HUES64 (cell line): ENCODE measurements at regions not wholly inside any gene's neighbourhood (a gene's known extent, or its start where the extent isn't known, plus 50 kb on each side); places are given as distances from the start of the nearest gene placed in this dataset.

Experiments
- H3K27ac ChIP-seq: 2 replicates; pipeline ENCODE4 v1.7.0; 2013; ENCODE audit warnings: low read depth, low read length, inconsistent platforms
- H3K27me3 ChIP-seq: 2 replicates; pipeline ENCODE4 v1.6.1; 2013; ENCODE audit warnings: mild to moderate bottlenecking, low read length; ENCODE audit not compliant: insufficient read depth
- H3K36me3 ChIP-seq: 2 replicates; pipeline ENCODE4 v1.6.1; 2013; ENCODE audit warnings: mild to moderate bottlenecking, low read length; ENCODE audit not compliant: insufficient read depth
- H3K4me1 ChIP-seq: 2 replicates; pipeline ENCODE4 v1.6.1; 2013; ENCODE audit warnings: mild to moderate bottlenecking, low read length, moderate library complexity; ENCODE audit not compliant: insufficient read depth
- H3K4me3 ChIP-seq: 2 replicates; pipeline ENCODE4 v1.5.1; 2013; ENCODE audit warnings: mild to moderate bottlenecking, low read length, moderate library complexity
- H3K9ac ChIP-seq: 2 replicates; pipeline ENCODE4 v1.6.1; 2013; ENCODE audit warnings: mild to moderate bottlenecking, low read depth, low read length
- H3K9me3 ChIP-seq: 2 replicates; pipeline ENCODE4 v1.6.1; 2013; ENCODE audit warnings: low read depth, low read length; ENCODE audit not compliant: insufficient read depth
- WGBS: fragments of 150-250, 120-280 bp; methylation state at CpG from one replicate; pipeline ENCODE4 v1.1.7; 2013; ENCODE audit warnings: missing lambda C conversion rate; 5-methylcytosine and 5-hydroxymethylcytosine counted together

DNA sequence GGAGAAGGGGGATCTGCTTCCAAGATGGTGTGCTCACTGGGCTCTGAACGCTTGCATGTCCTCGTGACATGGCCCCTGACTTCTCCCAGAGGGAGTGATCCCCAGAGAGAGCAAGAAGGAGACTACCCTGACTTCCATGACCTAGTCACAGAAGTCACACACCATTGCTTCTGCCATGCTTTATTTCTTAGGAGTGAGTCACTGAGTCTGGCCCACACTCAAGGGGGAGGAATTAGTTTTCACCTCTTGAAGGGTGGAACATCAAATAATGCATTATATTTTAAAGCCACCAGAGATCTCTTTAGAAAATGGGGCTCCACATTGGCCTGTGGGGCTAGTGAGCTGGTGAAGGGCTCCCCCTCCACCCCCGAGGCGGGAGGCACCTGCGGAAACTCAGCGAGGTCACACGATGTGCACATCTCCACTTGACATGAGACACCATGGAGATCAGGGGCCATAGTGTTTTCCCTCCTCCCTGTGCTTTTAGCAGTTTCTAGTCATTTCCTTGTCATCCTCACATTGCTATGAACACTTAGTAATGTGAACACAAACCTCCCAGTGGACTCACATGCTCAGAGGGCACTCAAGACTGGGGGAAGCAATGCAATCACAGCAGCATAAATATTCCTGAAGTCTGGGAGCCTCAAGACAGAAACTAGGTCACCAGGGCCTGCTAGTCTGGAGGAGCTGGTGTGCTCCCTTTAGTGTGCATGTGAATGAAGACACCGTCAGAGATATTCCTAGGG is 87.4 kb upstream of the FZD10 start:
- H3K36me3 ChIP-seq = no peaks in the 10 kb centered on the region
- H3K4me1 ChIP-seq = peaks cover 4% of the 10 kb centered on the region; the same call in 1 of the 2 replicates
- no peak overlapping the region for H3K27ac ChIP-seq
- no peaks in the 10 kb centered on the region for H3K9me3 ChIP-seq
- no peak overlapping the region for H3K4me3 ChIP-seq
- H3K27me3 ChIP-seq = peaks cover 32% of the 10 kb centered on the region
- WGBS = 91% methylated on average over 8 of the region's 8 CpGs
- H3K9ac ChIP-seq = no peak overlapping the region

DNA sequence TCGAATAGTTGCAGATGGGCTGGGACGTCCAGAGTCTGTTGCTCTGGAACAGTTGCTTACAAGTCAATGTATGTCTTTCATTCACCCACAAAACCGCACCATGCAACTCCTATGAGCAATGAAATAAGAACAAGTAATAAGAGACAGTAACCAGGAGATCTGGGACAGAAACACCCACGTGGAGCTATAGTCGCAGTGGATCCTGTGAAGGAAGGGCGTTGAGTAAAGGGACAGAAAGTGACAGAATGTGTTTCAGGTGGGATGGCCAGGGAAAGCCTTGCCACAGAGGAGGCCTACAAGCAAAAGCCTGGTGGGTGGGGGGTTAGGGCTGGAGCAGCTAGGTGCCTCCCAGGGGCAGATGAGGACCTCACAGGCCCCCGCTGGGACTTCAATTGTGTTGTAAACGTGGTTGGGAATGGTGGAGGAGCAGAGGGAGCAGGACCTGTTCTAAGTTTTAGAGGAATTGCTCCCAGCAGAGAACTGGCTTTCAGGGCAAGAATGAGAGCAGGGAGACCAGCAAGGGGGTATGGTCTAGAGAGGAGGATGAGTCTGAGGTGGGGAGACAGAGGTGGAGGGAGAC is 86.7 kb upstream of the FZD10 start:
- Histone ChIP-seq H3K4me3 (no peak overlapping the region), H3K4me1 (peaks cover 4% of the 10 kb centered on the region; the same call in 1 of the 2 replicates), H3K36me3 (no peaks in the 10 kb centered on the region), H3K27ac (no peak overlapping the region), H3K27me3 (peaks cover 32% of the 10 kb centered on the region), H3K9me3 (no peaks in the 10 kb centered on the region), H3K9ac (no peak overlapping the region)
- 54% methylated on average over 8 of the region's 8 CpGs for WGBS

DNA sequence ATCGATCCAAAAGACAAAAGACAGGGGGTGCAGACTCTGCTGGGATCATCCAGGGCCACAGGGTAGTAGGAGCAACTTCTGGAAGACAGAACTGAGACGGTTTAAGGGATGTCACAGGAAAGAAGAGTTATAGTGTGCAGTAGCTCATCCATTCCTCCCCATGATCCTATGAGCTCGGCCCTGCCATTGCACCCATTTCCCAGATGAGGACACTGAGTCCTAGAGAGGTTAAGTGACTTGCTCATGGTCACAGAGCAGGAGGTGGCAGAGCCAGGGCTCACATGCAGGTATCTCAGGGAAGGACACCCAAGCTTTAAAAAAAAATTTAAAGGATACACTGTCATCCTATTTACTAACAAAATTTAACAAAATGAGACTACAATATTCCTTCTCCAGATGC is 86.1 kb upstream of the FZD10 start:
- Histone ChIP-seq H3K36me3 (no peaks in the 10 kb centered on the region), H3K9ac (no peak overlapping the region), H3K4me1 (peaks cover 4% of the 10 kb centered on the region; the same call in 1 of the 2 replicates), H3K4me3 (no peak overlapping the region), H3K27ac (no peak overlapping the region), H3K9me3 (no peaks in the 10 kb centered on the region), H3K27me3 (peaks cover 32% of the 10 kb centered on the region)
- WGBS = 59% methylated on average over 3 of the region's 3 CpGs

DNA sequence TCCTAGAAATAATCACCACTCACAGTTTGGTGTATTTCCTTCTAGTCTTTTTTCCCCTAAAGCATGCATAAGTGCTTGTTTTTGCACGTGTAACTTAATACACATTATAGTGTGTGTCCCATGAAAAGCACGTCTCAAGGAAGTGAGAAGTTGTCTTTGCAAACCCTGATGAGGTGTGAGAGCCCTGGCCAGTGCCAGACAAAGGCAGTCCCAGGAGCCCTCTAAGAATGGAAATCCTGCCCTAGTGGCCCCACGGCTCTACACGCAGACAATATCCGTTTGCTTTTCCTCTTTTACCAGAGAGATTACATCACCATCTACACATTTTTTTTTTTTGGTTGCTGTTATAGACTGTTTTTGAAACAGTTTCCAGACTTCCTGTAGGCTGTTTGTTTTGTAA is 85.5 kb upstream of the FZD10 start:
- WGBS = 23% methylated on average over 4 of the region's 5 CpGs
- Histone ChIP-seq H3K9me3 (no peaks in the 10 kb centered on the region), H3K4me1 (peaks cover 4% of the 10 kb centered on the region; the same call in 1 of the 2 replicates), H3K36me3 (no peaks in the 10 kb centered on the region), H3K4me3 (no peak overlapping the region), H3K27me3 (peaks cover 34% of the 10 kb centered on the region), H3K27ac (no peak overlapping the region), H3K9ac (no peak overlapping the region)

DNA sequence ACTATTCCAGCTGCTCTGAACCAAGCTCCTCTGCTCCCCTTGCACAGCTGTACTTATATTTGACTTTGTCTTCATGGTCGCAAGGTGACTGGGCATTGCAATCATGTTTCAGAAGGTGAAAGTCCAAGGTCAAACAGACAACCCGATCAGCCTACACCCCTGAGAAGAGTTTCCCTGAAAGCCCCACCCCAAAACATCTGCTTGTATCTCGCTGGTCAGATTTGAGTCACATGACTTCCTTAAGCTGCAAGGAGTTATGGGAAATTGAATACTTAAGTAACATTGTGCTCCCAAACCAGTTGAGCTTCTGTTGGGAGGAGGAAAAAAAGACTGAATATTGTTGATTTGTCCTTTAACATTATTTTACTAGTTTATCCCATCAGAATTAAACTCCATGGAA is 83.4 kb upstream of the FZD10 start:
- no peaks in the 10 kb centered on the region for H3K9me3 ChIP-seq
- H3K36me3 ChIP-seq = no peaks in the 10 kb centered on the region
- WGBS = 96% methylated on average over 2 of the region's 3 CpGs
- no peak overlapping the region for H3K9ac ChIP-seq
- H3K4me1 ChIP-seq = peaks cover 4% of the 10 kb centered on the region; the same call in 1 of the 2 replicates
- H3K27me3 ChIP-seq = peaks cover 30% of the 10 kb centered on the region
- no peak overlapping the region for H3K27ac ChIP-seq
- H3K4me3 ChIP-seq = no peak overlapping the region

DNA sequence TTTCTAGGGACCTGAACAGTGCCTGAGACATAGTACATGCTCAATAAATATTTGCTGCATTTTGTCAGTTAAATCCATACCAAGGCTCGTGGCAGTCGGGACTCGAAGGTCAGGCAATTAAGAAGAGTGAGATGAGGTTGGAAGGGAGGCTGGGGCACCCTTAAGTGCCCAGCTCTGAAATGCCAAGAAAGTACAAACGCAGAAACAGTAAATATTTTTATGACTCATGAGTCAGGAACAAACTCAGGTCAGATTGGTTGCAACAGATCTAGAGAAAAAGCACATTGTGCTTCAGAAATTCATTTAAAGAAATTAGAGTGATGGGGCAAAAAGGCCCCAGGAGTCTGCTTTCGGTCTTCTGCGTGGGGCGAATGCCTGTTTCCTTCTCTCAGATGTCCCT is 83.0 kb upstream of the FZD10 start:
- H3K27ac ChIP-seq = no peak overlapping the region
- H3K9ac ChIP-seq = no peak overlapping the region
- H3K4me1 ChIP-seq = peaks cover 4% of the 10 kb centered on the region; the same call in 1 of the 2 replicates
- H3K4me3 ChIP-seq = no peak overlapping the region
- no peaks in the 10 kb centered on the region for H3K36me3 ChIP-seq
- H3K27me3 ChIP-seq = peaks cover 26% of the 10 kb centered on the region
- H3K9me3 ChIP-seq = no peaks in the 10 kb centered on the region
- WGBS = 96% methylated on average over 7 of the region's 7 CpGs

DNA sequence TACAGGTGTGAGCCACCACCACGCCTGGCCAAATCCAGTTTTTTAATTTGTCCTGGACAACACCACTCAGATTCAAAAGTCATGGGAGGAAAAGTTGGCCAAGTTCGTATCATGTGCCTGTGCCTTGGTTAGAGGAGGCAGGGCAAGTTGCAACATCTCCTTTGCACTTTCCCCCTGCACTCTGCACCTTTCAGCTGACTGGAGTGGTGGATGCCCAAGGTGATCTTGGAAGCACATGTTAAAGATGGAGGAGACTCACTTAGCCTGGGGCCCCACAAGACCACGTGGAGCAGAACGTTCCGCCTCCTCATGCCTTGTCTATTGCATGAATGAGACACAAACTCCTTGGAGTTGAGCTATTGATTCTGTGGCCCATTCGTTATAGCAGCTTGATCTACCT is 82.1 kb upstream of the FZD10 start:
- H3K9me3 ChIP-seq = no peaks in the 10 kb centered on the region
- no peak overlapping the region for H3K9ac ChIP-seq
- WGBS = 74% methylated on average over 6 of the region's 6 CpGs
- H3K27me3 ChIP-seq = peaks cover 17% of the 10 kb centered on the region
- no peak overlapping the region for H3K4me3 ChIP-seq
- H3K4me1 ChIP-seq = peaks cover 6% of the 10 kb centered on the region; the same call in 1 of the 2 replicates
- H3K36me3 ChIP-seq = no peaks in the 10 kb centered on the region
- no peak overlapping the region for H3K27ac ChIP-seq

DNA sequence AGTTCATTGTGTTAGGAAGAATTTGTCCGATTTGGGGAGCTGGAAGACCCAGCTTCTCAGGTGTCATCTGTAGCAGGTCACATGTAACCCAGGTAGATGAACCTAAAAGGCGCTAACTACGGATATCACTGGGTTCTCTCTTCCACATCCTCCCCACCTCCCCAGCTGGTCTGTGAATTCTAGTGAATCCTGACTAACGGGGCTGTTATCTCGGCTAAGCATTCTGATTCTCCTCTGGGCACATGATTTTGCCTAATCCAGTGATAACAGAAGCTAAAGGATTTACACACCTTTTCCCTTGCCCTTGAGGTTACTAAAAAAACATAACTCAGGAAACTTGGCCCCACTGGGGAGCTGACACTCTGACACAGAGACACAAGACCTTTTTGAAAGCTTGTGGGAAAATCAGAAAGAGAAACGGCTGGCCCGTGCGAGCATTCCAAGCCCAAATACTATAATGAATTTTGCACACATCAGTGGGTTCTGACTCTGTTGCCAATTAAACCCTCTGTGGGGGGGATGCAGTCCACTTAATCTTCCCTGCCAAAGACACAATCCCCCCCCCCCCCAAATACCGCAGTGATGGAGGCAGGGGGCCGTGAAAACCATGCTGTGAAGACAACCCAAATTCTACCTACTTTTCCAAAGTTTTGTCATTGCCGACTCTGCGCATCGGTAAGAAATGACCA is 81.0 kb upstream of the FZD10 start:
- Histone ChIP-seq H3K4me3 (no peak overlapping the region), H3K27me3 (peaks cover 19% of the 10 kb centered on the region; the same call in 1 of the 2 replicates), H3K36me3 (no peaks in the 10 kb centered on the region), H3K9ac (no peak overlapping the region), H3K4me1 (peaks cover 4% of the 10 kb centered on the region), H3K9me3 (no peaks in the 10 kb centered on the region), H3K27ac (no peak overlapping the region)
- 82% methylated on average over 13 of the region's 13 CpGs for WGBS

DNA sequence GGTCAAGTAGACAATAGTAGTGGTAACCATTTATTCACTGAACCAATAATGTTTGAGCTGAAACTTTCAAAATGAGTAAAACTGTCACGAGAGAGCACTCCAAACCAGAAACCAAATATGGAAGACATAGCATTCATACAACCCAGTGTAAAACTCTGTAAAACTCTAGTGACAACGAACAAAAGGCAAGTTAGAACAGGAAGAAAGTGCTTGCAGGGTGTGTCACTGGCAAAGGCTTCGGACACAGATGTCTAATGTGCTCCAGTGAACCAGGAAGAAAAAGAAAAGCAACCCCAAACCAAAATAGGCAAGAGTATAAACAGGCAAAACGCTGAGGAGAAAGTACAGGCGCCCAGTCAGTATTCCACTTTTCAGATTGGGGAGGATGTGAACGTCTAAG is 79.3 kb upstream of the FZD10 start:
- no peak overlapping the region for H3K27ac ChIP-seq
- H3K27me3 ChIP-seq = peaks cover 21% of the 10 kb centered on the region; the same call in 1 of the 2 replicates
- no peak overlapping the region for H3K4me3 ChIP-seq
- H3K9me3 ChIP-seq = no peaks in the 10 kb centered on the region
- H3K9ac ChIP-seq = no peak overlapping the region
- peaks cover 15% of the 10 kb centered on the region for H3K4me1 ChIP-seq
- WGBS = 93% methylated on average over 6 of the region's 6 CpGs
- H3K36me3 ChIP-seq = no peaks in the 10 kb centered on the region

DNA sequence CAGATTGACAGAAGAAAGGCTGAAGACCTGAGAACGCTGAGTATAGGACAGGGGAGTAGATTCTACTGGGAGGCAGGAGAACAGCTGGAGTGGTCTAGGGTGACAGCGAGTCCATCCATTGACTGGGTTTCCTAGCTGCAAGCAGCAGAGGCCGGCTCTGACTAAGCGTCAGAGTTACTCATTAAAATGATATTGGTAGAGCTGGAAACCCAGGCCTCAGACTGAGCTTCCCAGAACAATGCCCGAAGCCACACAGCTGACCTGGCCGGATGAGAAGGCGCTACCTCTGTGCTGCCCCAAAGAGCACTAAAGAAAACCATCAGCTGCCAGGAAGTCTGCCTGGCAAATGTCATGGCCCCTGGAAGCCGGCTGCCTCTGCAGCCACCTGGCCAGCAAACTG is 78.5 kb upstream of the FZD10 start:
- Histone ChIP-seq H3K27me3 (peaks cover 18% of the 10 kb centered on the region; the same call in 1 of the 2 replicates), H3K9ac (no peak overlapping the region), H3K36me3 (no peaks in the 10 kb centered on the region), H3K27ac (no peak overlapping the region), H3K4me1 (peaks cover 15% of the 10 kb centered on the region), H3K9me3 (no peaks in the 10 kb centered on the region), H3K4me3 (no peak overlapping the region)
- 88% methylated on average over 8 of the region's 8 CpGs for WGBS

DNA sequence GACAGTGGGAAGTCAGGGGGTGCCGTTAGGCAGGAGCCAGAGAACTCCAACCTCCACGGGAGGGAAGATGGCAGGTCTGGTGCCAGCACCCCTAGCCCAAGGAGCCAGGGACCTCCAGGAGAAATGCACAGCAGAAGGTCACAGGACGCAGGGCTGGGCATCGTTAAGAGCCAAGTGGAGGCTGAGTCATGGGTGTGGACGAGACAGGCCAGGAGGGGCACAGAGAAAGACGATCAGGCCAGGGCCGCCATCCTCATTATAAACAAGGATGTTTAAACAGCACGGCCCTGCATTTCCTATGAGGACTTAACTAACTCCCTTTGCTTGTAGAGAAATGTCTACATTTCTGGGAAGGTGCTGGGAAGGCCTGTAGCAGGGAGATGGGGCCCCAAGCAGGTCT is 77.9 kb upstream of the FZD10 start:
- Histone ChIP-seq H3K9me3 (no peaks in the 10 kb centered on the region), H3K36me3 (no peaks in the 10 kb centered on the region), H3K4me3 (no peak overlapping the region), H3K27me3 (peaks cover 18% of the 10 kb centered on the region; the same call in 1 of the 2 replicates), H3K9ac (no peak overlapping the region), H3K4me1 (peaks cover 15% of the 10 kb centered on the region), H3K27ac (no peak overlapping the region)
- 92% methylated on average over 8 of the region's 8 CpGs for WGBS
